Caki2 (cell line): ENCODE measurements at regions not wholly inside any gene's neighbourhood (a gene's known extent, or its start where the extent isn't known, plus 50 kb on each side); places are given as distances from the start of the nearest gene placed in this dataset.

Source experiments
- DNase-seq: peaks from one replicate; pipeline ENCODE4 v3.0.0-alpha.2; 2015; ENCODE audit warnings: low read depth
- in situ Hi-C: cut with HindIII; loops from 2 replicates; pipeline ENCODE4 v1.10.0; 2016; ENCODE audit warnings: low sequenced_read_pairs, low pct_unique_long_range_greater_than_20kb, mixed read lengths

GRCh38 chrX:124641737-124642491, 295.6 kb downstream of the SH2D1A start:
- in situ Hi-C loops = no loop called here
- DNase-seq = no peak

- no peak for DNase-seq
- in situ Hi-C loops = no loop called here
Measured at GRCh38 chrX:124646403-124646802, 300.0 kb downstream of the SH2D1A start.

GRCh38 chrX:124651031-124651430, 304.7 kb downstream of the SH2D1A start:
- no peak for DNase-seq
- in situ Hi-C loops = no loop called here

- in situ Hi-C loops = no loop called here
Measured at GRCh38 chrX:124665621-124666400, 319.4 kb downstream of the SH2D1A start.

GRCh38 chrX:124679199-124679598, 332.8 kb downstream of the SH2D1A start:
- in situ Hi-C loops = no loop called here
- no peak for DNase-seq

More at GRCh38 chrX:124665621-124666400, 319.4 kb downstream of the SH2D1A start:
- DNase-seq = no peak

DNA sequence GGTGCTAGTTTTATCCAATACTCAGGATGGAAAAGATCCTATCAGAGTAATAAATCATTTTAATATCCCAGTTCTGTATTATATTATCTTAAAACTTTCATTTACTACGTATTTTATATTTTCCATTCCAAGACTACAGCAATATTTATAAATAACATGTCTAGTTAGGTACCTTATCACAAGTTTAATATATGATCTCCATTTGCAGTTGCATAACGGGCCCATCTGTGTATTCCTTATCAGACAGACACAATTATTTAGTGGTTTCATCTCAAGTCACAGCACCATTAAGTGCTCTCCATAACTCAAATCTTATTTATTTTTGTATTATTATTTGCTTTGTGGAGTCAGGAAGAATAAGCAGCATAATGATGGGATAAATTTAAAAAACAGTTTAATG, 333.9 kb downstream of the SH2D1A start:
- no peak for DNase-seq
- in situ Hi-C loops = no loop called here

- no peak for DNase-seq
- in situ Hi-C loops = no loop called here
Measured at GRCh38 chrX:124690495-124690894, 344.1 kb downstream of the SH2D1A start.

GRCh38 chrX:124699876-124700275, 353.5 kb downstream of the SH2D1A start:
- in situ Hi-C loops = no loop called here
- no peak for DNase-seq

DNA sequence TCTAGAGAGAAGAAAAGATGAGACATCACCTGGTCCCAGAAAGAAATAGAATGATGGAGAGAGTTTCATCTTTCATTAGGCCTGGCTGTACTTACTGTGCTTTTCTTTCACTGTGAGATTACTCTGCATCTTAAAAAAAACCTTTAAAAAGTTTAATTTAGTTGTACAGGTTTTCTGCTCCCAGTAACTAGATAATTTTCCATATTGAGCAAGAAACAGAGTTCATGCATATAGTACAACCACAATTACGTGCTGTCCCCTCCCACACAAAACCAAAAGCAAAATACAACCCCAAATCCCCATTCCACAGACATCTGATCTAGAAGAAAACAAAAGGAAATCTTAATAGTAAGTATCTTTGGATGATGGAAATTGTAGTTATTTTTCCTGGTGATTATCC, 371.2 kb downstream of the SH2D1A start:
- DNase-seq = no peak
- in situ Hi-C loops = no loop called here

GRCh38 chrX:124719060-124719459, 372.7 kb downstream of the SH2D1A start:
- in situ Hi-C loops = no loop called here
- DNase-seq = no peak

GRCh38 chrX:124720532-124720931, 374.2 kb downstream of the SH2D1A start:
- in situ Hi-C loops = no loop called here

DNA sequence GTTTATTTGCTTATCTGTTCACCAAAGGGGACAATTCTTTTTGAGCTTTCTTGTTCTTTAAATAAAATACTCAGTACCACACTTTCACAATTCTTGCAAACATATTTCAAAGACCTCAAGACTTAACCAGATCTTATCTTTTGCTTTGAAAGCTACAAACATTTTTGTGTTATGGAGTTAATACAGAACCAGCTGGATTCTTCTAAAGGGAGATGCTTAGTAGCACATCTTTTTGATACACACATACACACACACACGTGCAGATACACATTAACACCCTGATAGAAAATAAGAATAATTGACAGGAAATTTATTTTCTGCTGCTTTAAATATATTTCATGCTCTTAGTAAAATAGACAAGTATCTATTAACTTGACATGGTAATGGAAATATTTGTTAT, 379.1 kb downstream of the SH2D1A start:
- in situ Hi-C loops = no loop called here

More at GRCh38 chrX:124720532-124720931, 374.2 kb downstream of the SH2D1A start:
- DNase-seq = no peak

GRCh38 chrX:124726292-124726691, 379.9 kb downstream of the SH2D1A start:
- in situ Hi-C loops = no loop called here
- no peak for DNase-seq

More for the DNA sequence above, 379.1 kb downstream of the SH2D1A start:
- DNase-seq = no peak

GRCh38 chrX:124726881-124727280, 380.5 kb downstream of the SH2D1A start:
- DNase-seq = no peak
- in situ Hi-C loops = no loop called here

DNA sequence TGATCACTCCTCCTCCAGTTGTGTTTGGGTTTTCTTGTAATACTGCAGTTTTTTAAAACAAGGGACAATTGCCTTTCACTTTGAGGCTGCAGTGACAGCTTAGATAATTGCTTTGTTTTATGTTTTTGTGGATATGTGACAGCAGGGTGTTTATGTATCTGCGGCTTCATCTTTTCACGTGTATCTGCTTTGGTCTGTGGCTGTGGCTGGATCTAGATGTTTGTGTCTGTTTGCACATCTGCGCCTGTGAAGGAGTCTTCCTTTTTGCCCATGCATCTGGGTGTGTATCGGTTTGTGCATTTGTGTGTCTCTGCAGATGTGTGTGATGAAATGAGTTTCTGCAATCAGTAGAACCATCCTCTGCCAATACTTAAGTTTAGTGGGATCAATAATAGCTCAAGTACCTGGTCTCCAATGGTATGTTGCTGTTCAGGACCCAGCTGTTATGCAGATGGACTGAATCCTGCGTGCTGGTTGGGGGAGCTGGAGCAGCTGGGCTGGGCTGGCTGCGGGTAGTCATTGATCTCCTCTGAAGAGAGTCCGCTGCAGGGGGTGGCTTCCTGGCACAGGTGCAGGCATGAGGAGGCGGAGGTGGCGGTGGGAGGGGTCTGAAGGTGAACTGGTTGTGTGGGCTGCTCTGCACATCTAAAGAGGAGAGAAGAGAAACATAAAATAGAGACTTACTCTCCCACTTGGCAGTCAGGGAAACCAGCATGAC, 390.3 kb downstream of the SH2D1A start:
- DNase-seq = no peak
- in situ Hi-C loops = no loop called here

DNA sequence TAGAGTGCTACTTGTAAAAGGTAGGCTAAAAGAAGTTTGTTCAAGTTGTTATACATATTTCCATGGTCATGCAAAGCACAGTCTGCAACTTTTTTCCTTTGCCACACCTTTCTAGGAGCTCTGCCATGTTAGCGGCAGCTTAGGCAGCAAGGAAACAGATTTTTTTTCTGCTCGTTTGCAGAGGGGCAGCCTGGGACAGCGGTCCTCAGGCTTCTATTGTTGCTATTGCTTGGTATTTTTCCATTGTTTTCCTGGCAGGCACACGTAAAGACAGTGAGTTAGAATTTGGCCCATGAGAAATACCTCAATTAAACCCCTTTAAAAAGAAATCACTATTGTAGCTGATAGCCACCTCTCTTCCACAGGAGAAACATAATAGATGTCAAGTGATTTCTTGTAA, 391.4 kb downstream of the SH2D1A start:
- in situ Hi-C loops = no loop called here
- no peak for DNase-seq

GRCh38 chrX:124747295-124747694, 400.9 kb downstream of the SH2D1A start:
- in situ Hi-C loops = no loop called here
- DNase-seq = no peak

DNA sequence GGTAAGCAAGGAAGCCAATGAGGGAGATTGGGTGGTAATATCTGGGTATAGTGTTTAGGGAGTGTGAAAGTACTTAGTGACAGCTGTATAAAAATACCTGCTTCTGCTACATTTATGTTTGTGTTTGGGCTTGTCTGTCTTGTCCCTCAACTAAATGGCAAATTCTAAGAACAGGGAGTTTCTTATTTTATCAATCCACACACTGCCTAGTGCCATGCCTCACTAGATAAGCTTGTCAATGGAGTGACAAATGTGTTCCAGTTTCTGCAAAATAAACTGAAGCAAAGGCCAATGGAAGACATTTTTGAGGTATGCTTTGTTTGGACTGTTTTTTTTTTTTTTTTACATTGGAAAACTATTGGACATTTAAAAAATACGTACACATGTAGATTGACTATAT, 418.0 kb downstream of the SH2D1A start:
- in situ Hi-C loops = no loop called here
- DNase-seq = no peak

- in situ Hi-C loops = no loop called here
- DNase-seq = no peak
Measured at GRCh38 chrX:124769166-124769565, 422.8 kb downstream of the SH2D1A start.
